ENCODE measurements at regions not wholly inside any gene's neighbourhood (a gene's known extent, or its start where the extent isn't known, plus 50 kb on each side); places are given as distances from the start of the nearest gene placed in this dataset.

DNA sequence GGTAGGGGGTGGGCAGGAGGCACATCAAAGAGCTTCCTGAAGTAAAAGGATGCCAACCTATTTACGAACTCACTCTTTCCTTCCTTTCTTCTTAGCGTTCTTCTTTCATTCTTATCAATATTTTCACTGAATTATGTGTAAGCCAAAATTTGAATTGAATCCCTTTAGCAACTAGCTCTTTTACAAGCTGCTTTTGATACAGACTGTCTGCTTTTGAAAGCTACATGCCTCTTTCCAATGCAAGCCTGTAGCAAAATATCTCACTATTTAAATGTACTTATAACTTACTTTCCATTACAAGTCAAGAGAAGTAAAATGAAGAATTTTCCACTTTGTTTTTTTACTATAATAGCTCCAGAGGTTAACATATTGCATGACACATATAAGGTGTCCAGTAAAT, 186.6 kb downstream of the NXPE2 start:
- TF ChIP-seq CTCF (conservative IDR thresholded peaks at IDR 0.05) = no peak
- H3K27ac ChIP-seq = no peak overlapping the region

DNA sequence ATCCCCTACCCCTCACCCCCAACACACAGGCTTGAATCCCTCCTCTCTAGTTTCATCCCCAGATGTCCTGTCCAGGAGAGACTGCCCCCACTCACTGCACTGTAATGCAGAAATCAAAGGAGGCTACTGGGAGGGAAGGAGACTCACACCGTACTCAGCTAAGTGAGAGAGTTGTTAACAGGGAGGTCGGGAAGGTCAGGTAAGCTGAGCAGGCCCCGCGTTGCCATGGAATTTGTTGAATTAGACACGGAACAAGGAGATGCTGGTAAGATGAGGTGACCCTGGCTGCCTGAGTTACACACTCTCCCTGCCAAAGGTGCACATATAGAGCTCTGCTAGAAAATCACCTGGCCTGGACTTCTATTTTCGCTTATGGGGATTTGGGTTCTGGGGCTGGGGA, 197.9 kb downstream of the NXPE2 start:
- no peak for TF ChIP-seq CTCF (conservative IDR thresholded peaks at IDR 0.05)
- H3K27ac ChIP-seq = no peak overlapping the region

DNA sequence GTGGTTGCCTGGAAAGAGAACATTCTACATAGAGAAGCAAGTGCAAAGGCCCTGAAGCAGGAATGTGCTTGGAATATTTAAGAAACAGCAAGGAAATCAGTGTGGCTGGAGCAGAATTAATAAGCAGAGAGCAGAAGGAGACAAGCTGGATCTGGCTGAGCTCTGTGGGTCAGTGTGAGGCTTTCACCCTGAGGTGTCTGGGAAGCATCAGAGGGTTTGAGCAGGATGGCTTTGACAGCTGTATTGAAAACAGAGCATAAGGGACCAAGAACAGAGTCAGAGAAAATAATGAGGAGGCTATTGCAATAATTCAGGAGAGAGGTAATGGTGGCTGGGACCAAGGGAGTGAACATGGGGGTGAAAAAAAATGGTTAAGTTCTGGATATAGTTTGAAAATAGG, 199.6 kb downstream of the NXPE2 start:
- no peak overlapping the region for H3K27ac ChIP-seq
- no peak for TF ChIP-seq CTCF (conservative IDR thresholded peaks at IDR 0.05)

DNA sequence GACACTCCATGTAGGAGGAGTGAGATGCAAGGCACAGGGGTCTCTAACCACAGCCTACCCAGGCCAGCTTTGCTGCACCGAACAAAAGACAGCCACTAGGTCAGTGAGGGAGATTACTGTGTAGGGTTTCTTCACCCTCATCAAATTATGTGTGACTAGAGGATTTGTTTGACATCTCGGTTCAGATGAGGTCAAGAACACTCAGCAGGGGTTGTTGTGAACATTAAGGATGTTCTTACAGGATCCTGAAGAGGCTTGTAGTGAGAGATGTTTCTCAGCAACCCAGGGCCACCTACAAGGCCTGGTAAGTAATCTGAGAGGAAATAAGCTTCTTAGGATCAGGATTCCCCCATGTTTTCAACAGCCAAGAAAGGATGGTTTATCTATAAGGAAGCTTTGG, 202.1 kb downstream of the NXPE2 start:
- no peak overlapping the region for H3K27ac ChIP-seq
- TF ChIP-seq CTCF (conservative IDR thresholded peaks at IDR 0.05) = no peak

DNA sequence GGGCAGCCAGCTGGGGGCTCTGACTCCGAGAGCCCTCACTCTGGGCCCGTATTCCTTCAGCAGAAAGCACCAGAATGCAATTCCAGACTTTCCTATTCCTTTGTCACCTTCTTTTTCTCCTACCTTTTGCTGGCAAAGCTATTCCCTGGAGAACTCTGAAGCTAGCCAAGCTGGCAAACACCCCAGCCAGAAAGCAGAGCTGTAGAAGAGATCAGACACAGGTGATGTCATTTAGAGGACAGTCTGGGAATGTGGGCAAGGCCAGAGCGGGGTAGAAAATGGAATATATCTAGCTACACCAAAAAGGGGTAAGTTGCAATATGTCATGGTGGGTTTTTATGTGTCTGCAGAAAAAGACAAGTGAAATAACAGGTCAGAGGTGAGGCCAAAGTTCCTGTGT, 205.1 kb downstream of the NXPE2 start:
- no peak for TF ChIP-seq CTCF (conservative IDR thresholded peaks at IDR 0.05)
- H3K27ac ChIP-seq = no peak overlapping the region

DNA sequence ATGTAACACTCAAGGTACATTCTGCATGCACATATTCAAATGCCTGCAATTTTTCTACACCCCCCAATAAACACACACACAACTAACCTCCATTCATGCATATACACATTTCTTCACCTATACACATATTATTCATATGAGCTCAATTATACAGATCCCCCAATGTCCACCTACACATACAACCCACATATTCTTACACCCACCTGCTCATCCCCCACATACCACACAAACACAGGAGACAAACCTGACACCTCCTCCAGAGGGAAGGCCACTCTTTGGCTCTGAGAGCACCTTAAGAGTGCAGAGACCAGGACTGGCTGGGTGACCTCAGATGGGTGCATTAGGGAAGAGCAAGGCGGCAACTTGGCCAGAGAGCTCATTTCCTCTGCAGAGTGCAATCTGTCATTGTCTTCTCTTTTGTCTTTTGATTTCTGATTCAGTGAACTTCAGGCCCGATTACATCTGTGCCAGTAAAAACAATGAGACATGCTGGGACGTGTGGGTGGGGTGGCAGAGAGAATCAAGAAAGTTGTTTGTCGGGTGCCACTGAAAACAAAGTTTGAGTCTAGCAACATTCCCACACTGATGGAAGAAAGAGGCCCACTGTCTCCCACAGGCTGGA, 208.4 kb downstream of the NXPE2 start:
- no peak for TF ChIP-seq CTCF (conservative IDR thresholded peaks at IDR 0.05)
- no peak overlapping the region for H3K27ac ChIP-seq

- no peak for TF ChIP-seq CTCF (conservative IDR thresholded peaks at IDR 0.05)
- no peak overlapping the region for H3K27ac ChIP-seq
Observed at GRCh38 chr11:114889594-114890011, 211.3 kb downstream of the NXPE2 start.

Measured in VCaP (cell line).